H1 (cell line): ENCODE measurements at regions not wholly inside any gene's neighbourhood (a gene's known extent, or its start where the extent isn't known, plus 50 kb on each side); places are given as distances from the start of the nearest gene placed in this dataset.

Source experiments
- CTCF ChIA-PET: fragments of 300-600 bp; sonication (Branson Sonifier 250); formaldehyde crosslinking; loops from one replicate; lab custom pipeline; 2021; ENCODE audit not compliant: partially characterized antibody; lab: Charles Lee
- POLR2A ChIA-PET: fragments of 300-600 bp; sonication (Branson Sonifier 250); formaldehyde crosslinking; loops from one replicate; lab custom pipeline; 2021; ENCODE audit warnings: inconsistent platforms; ENCODE audit not compliant: partially characterized antibody; lab: Charles Lee
- DNase-seq, 2 experiments: peaks; one replicate each; pipeline versions ENCODE4 v3.0.0 to v3.0.0-alpha.2; 2010 to 2022; ENCODE audit warnings: low spot score in 2 of 2, low read depth in 1 of 2, mixed read lengths in 1 of 2
- FAIRE-seq: peaks from 2 replicates; lab custom pipeline; 2011; peaks lifted over from hg19 to GRCh38; lab: Jason Lieb, UNC
- H2AFZ ChIP-seq: 2 replicates; pipeline ENCODE4 v1.8.1; 2012; ENCODE audit warnings: low read length, inconsistent platforms
- H2AK5ac ChIP-seq: 2 replicates; pipeline ENCODE4 v1.6.1; 2013; ENCODE audit warnings: low read depth, low read length
- H2BK120ac ChIP-seq: replicated peaks from 2 replicates; pipeline ENCODE3; 2013; ENCODE audit warnings: low read depth, low read length, inconsistent platforms
- H2BK12ac ChIP-seq: 2 replicates; pipeline ENCODE4 v1.6.1; 2013; ENCODE audit warnings: low read depth, low read length
- H2BK15ac ChIP-seq: 2 replicates; pipeline ENCODE4 v1.6.1; 2013; ENCODE audit warnings: low read length
- H2BK20ac ChIP-seq: 2 replicates; pipeline ENCODE4 v1.6.1; 2013; ENCODE audit warnings: low read length
- H2BK5ac ChIP-seq: 2 replicates; pipeline ENCODE4 v1.6.1; 2013; ENCODE audit warnings: low read depth, low read length
- H3K14ac ChIP-seq: 2 replicates; pipeline ENCODE4 v1.6.1; 2013; ENCODE audit warnings: inconsistent platforms; ENCODE audit not compliant: insufficient read length
- H3K18ac ChIP-seq: 2 replicates; pipeline ENCODE4 v1.6.1; 2013; ENCODE audit warnings: low read length; ENCODE audit errors: extremely low read depth
- H3K23ac ChIP-seq: 2 replicates; pipeline ENCODE4 v1.6.1; 2013; ENCODE audit warnings: inconsistent platforms; ENCODE audit not compliant: insufficient read length
- H3K23me2 ChIP-seq: 2 replicates; pipeline ENCODE4 v1.6.1; 2013; ENCODE audit warnings: low read depth, low read length
- H3K27ac ChIP-seq: 2 replicates; pipeline ENCODE4 v1.6.1; 2011; ENCODE audit warnings: low read depth, low read length, inconsistent platforms
- H3K27me3 ChIP-seq, 4 experiments: replicated peaks in 1 of 4; 1 replicate in 1 of 4; 2 replicates in 3 of 4; pipeline versions ENCODE4 v1.6.1 to v1.8.1; 2011 to 2013; ENCODE audit warnings: low read length in 3 of 4, mild to moderate bottlenecking in 3 of 4, inconsistent platforms in 2 of 4, mixed read lengths in 2 of 4, moderate library complexity in 1 of 4; ENCODE audit not compliant: control insufficient read depth in 3 of 4, insufficient read depth in 3 of 4; ENCODE audit errors: extremely low read depth in 1 of 4
- H3K36me3 ChIP-seq, 4 experiments: 2 replicates each; pipeline versions ENCODE4 v1.6.1 to v1.8.1; 2011 to 2013; ENCODE audit warnings: mild to moderate bottlenecking in 4 of 4, low read length in 3 of 4, moderate library complexity in 2 of 4, control low read depth in 1 of 4, inconsistent platforms in 1 of 4; ENCODE audit not compliant: insufficient read depth in 4 of 4, control insufficient read depth in 2 of 4
- H3K4ac ChIP-seq: replicated peaks from 2 replicates; pipeline ENCODE3; 2013; ENCODE audit warnings: low read length, low read depth, mixed read lengths, inconsistent platforms; ENCODE audit not compliant: insufficient read length
- H3K4me1 ChIP-seq, 4 experiments: replicated peaks in 1 of 4; 1 replicate in 1 of 4; 2 replicates in 3 of 4; pipeline versions ENCODE4 v1.6.1 to v1.8.1; 2011 to 2013; ENCODE audit warnings: low read length in 3 of 4, inconsistent platforms in 2 of 4, mixed read lengths in 1 of 4; ENCODE audit not compliant: insufficient read depth in 4 of 4, control insufficient read depth in 3 of 4
- H3K4me2 ChIP-seq, 2 experiments: 2 replicates each; pipeline versions ENCODE4 v1.6.1 to v1.8.1; 2011 to 2013; ENCODE audit warnings: low read depth in 2 of 2, low read length in 2 of 2, control low read depth in 1 of 2, inconsistent platforms in 1 of 2, mild to moderate bottlenecking in 1 of 2; ENCODE audit not compliant: insufficient read depth in 1 of 2
- H3K4me3 ChIP-seq, 4 experiments: fragments of 200-600, 300-600 bp in 1 of 4; sonication (generic), shearing (Covaris generic), sonication (Bioruptor Twin) in 1 of 4; 2 replicates each; pipeline versions ENCODE4 v1.5.1 to v1.8.1; 2011 to 2016; ENCODE audit warnings: low read length in 4 of 4, low read depth in 3 of 4, control low read depth in 2 of 4, inconsistent platforms in 2 of 4, mild to moderate bottlenecking in 2 of 4, mixed read lengths in 1 of 4, moderate library complexity in 1 of 4; ENCODE audit not compliant: insufficient read depth in 2 of 4; ENCODE audit errors: extremely low read depth in 1 of 4
- H3K56ac ChIP-seq: replicated peaks from 2 replicates; pipeline ENCODE3; 2013; ENCODE audit warnings: low read depth, mild to moderate bottlenecking, mixed read lengths, low read length, inconsistent platforms; ENCODE audit not compliant: insufficient read length
- H3K79me1 ChIP-seq: 2 replicates; pipeline ENCODE4 v1.6.1; 2013; ENCODE audit warnings: low read depth, low read length, control low read depth
- H3K79me2 ChIP-seq, 2 experiments: 2 replicates each; pipeline versions ENCODE4 v1.6.1 to v1.8.1; 2012 to 2013; ENCODE audit warnings: low read length in 2 of 2, mild to moderate bottlenecking in 2 of 2, inconsistent platforms in 1 of 2; ENCODE audit not compliant: insufficient read depth in 2 of 2, control insufficient read depth in 1 of 2
- H3K9ac ChIP-seq, 4 experiments: replicated peaks in 1 of 4; 1 replicate in 1 of 4; 2 replicates in 3 of 4; pipeline versions ENCODE4 v1.6.1 to v1.8.1; 2011 to 2013; ENCODE audit warnings: low read depth in 3 of 4, low read length in 3 of 4, control low read depth in 2 of 4, mild to moderate bottlenecking in 2 of 4, moderate library complexity in 2 of 4, inconsistent platforms in 1 of 4; ENCODE audit errors: extremely low read depth in 1 of 4
- H3K9me3 ChIP-seq, 2 experiments: 2 replicates each; pipeline versions ENCODE4 v1.6.1 to v1.8.1; 2012 to 2013; ENCODE audit warnings: mild to moderate bottlenecking in 2 of 2, moderate library complexity in 2 of 2, control low read depth in 1 of 2, inconsistent platforms in 1 of 2, low read depth in 1 of 2, low read length in 1 of 2, mixed read lengths in 1 of 2; ENCODE audit not compliant: insufficient read depth in 2 of 2
- H4K20me1 ChIP-seq, 2 experiments: replicated peaks in 1 of 2; 2 replicates each; pipeline versions ENCODE3 to v1.8.1; 2011 to 2013; ENCODE audit warnings: inconsistent platforms in 2 of 2, low read length in 2 of 2, mild to moderate bottlenecking in 1 of 2; ENCODE audit not compliant: insufficient read depth in 2 of 2, control insufficient read depth in 1 of 2
- H4K5ac ChIP-seq: 2 replicates; pipeline ENCODE4 v1.6.1; 2013; ENCODE audit warnings: low read length, low read depth, mixed read lengths, inconsistent platforms; ENCODE audit not compliant: insufficient read length
- H4K8ac ChIP-seq: 2 replicates; pipeline ENCODE4 v1.8.0; 2013; ENCODE audit warnings: mild to moderate bottlenecking, moderate library complexity, low read length, inconsistent platforms; ENCODE audit not compliant: insufficient read depth; ENCODE audit errors: extremely low read depth
- H4K91ac ChIP-seq: replicated peaks from 2 replicates; pipeline ENCODE3; 2013; ENCODE audit warnings: low read length, mixed read lengths, inconsistent platforms; ENCODE audit not compliant: insufficient read length
- ASH2L ChIP-seq: fragments of 200-600, 300-600 bp; sonication (generic); IDR thresholded peaks from one replicate; pipeline ENCODE4 v1.7.1; 2017; ENCODE audit warnings: low read length
- CHD1 ChIP-seq: IDR thresholded peaks from 2 replicates; pipeline ENCODE4 v1.6.1; 2012; ENCODE audit warnings: low read depth, low read length, improper control_type of control experiment
- CREB1 ChIP-seq: IDR thresholded peaks from 2 replicates; pipeline ENCODE4 v1.6.1; 2012; ENCODE audit warnings: inconsistent platforms
- GABPA ChIP-seq: IDR thresholded peaks from 2 replicates; pipeline ENCODE4 v1.6.1; 2011; ENCODE audit warnings: mild to moderate bottlenecking, low read length, moderate library complexity, borderline replicate concordance; ENCODE audit not compliant: insufficient read depth
- RAD21 ChIP-seq, 2 experiments: IDR thresholded peaks in 1 of 2; conservative IDR thresholded peaks in 1 of 2; 2 replicates each; pipeline ENCODE4 v1.6.1; 2011; ENCODE audit warnings: low read depth in 2 of 2, low read length in 2 of 2, improper control_type of control experiment in 1 of 2, inconsistent platforms in 1 of 2, mild to moderate bottlenecking in 1 of 2, moderate library complexity in 1 of 2
- RBBP5 ChIP-seq: IDR thresholded peaks from 2 replicates; pipeline ENCODE4 v1.7.1; 2012; ENCODE audit warnings: low read depth, mild to moderate bottlenecking, inconsistent platforms, low read length, moderate library complexity, borderline replicate concordance
- SIRT6 ChIP-seq: IDR thresholded peaks from one replicate; pipeline ENCODE4 v1.7.1; 2012; ENCODE audit warnings: low read length, inconsistent platforms
- WGBS, 2 experiments: shearing (Covaris generic) in 1 of 2; methylation state at CpG; one replicate each; pipeline versions ENCODE4 v1.1.6 to v1.1.7; 2013 to 2015; ENCODE audit warnings: low lambda C conversion rate in 2 of 2, mixed read lengths in 2 of 2, inconsistent platforms in 1 of 2, low coverage in 1 of 2, missing lambda C conversion rate in 1 of 2; ENCODE audit not compliant: insufficient replicate concordance in 2 of 2, insufficient coverage in 1 of 2, insufficient read length in 1 of 2; ENCODE audit errors: extremely low coverage in 1 of 2, missing lambda C conversion rate in 1 of 2; 5-methylcytosine and 5-hydroxymethylcytosine counted together

DNA sequence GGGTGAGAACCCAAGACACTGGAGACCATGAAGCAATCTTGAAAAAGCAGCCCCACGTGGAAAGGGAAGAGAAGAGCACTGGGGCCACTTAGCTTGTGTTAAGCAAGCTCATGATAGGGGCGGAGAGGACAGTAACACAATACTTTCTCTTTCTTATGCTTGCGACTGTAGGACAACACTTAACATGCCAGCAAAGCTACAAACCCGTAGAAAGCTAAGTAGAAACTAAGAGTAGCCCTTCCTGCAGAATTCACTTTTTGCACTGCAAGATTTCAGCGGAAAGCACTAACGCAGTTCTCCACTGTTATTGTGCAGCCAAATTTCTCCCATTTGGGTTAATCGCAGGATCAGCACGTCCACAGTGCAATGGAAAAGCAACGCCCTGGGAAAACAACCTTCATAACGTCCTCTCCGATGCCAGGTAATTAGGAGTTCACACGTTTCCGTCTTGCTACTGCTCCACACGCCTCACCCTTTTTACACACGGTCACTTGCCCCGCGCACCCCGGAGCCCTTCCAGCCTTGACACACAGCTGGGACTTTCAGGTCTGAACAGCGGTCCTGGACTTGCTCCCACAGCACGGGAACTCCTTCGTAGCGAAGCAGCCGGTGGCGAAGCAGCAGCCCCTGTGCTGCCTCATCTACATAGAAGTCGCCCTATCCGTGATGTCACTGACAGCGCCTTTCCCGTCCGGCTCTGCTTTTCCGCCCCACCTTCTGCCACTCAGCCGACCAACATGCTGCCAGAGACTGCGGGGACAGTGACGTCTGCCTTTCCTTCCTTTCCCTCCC is 148.6 kb downstream of the PPIAL4G start:
- Histone ChIP-seq H4K91ac (peak overlapping the region; percentile 100), H3K9ac (peak overlapping the region; percentile 44 to 99 (median 99)), H2BK15ac (no peak overlapping the region), H3K79me1 (no peaks in the 10 kb centered on the region), H3K18ac (peak overlapping the region; percentile 96; the same call in 1 of the 2 replicates), H3K79me2 (no peaks in the 10 kb centered on the region), H3K9me3 (peaks cover 0 to 9% of the 10 kb centered on the region in 2 experiments; a peak in 3 of 4 replicates), H4K5ac (peak overlapping the region; percentile 97), H3K27ac (peak overlapping the region; percentile 100), H3K23me2 (peaks cover 6% of the 10 kb centered on the region; the same call in 1 of the 2 replicates), H4K8ac (peak overlapping the region; percentile 98; the same call in 1 of the 2 replicates), H3K4me3 (peak overlapping the region; percentile 45 to 69 (median 62)), H3K4me1 (no peaks in the 10 kb centered on the region), H2BK120ac (peak overlapping the region; percentile 98), H4K20me1 (no peaks in the 10 kb centered on the region), H2AK5ac (no peak overlapping the region), H3K27me3 (no peaks in the 10 kb centered on the region), H2BK5ac (peak overlapping the region; percentile 100), H2AFZ (peak overlapping the region; percentile 95), H3K4me2 (peak overlapping the region; percentile 64 to 92), H3K4ac (peak overlapping the region; percentile 82), H2BK12ac (no peak overlapping the region), H3K14ac (no peak overlapping the region), H3K23ac (no peak overlapping the region), H3K56ac (peak overlapping the region; percentile 94), H3K36me3 (no peaks in the 10 kb centered on the region), H2BK20ac (peak overlapping the region; percentile 98; the same call in 1 of the 2 replicates)
- POLR2A ChIA-PET, result interaction anchor here (0.6 to 8.8 kb wide), 32 partner anchors 9 to 501 kb away, joined by 3 to 136 read pairs (median 4); no protein-coding TSS in a partner anchor
- 2% methylated on average over 33 of the region's 33 CpGs; no CpG with 5 or more reads in 1 of the 2 experiments for WGBS, 2 experiments
- peak; percentile 84 to 86 for DNase-seq
- peak; percentile 45 for FAIRE-seq
- CTCF ChIA-PET, result interaction anchor here (0.9 to 1.3 kb wide), 2 partner anchors 11 to 16 kb away, joined by 3 to 5 read pairs; no protein-coding TSS in a partner anchor
- TF ChIP-seq GABPA (no peak), CREB1 (peak; percentile 96), ASH2L (no peak), RBBP5 (peak; percentile 88), SIRT6 (no peak), RAD21 (IDR thresholded peaks at IDR 0.05 in 1 of 2, conservative IDR thresholded peaks at IDR 0.05 in 1 of 2; ENCODE audit: low read depth in 2 of 2, low read length in 2 of 2) (peak in 1 of 2 experiments; percentile 23; a peak in 1 of 4 replicates), CHD1 (no peak)
